Transverse colon (tissue), 3 donors: ENCODE measurements at regions not wholly inside any gene's neighbourhood (a gene's known extent, or its start where the extent isn't known, plus 50 kb on each side); places are given as distances from the start of the nearest gene placed in this dataset.

Experiments used
- CTCF ChIP-seq, 5 experiments: fragments of 200-600 bp in 3 of 5; fragments of 450-650 bp in 2 of 5; sonication (generic) in 3 of 5; IDR thresholded peaks; 1 replicate in 2 of 5; 2 replicates in 3 of 5; pipeline ENCODE4 v1.5.1; 2016 to 2017; ENCODE audit warnings: antibody characterized with exemption in 5 of 5, inconsistent platforms in 3 of 5, mild to moderate bottlenecking in 2 of 5, moderate library complexity in 1 of 5
- POLR2A ChIP-seq: fragments of 450-650 bp; IDR thresholded peaks from one replicate; pipeline ENCODE4 v1.6.1; 2016; ENCODE audit warnings: antibody characterized with exemption, mild to moderate bottlenecking, moderate library complexity

- no peak for TF ChIP-seq CTCF (IDR thresholded peaks at IDR 0.05)
- TF ChIP-seq POLR2A = no peak
These were observed 117.6 kb upstream of the FERD3L start for GRCh38 chr7:19262826-19263225.
